Neural progenitor cell (in vitro differentiated cells): ENCODE measurements at regions not wholly inside any gene's neighbourhood (a gene's known extent, or its start where the extent isn't known, plus 50 kb on each side); places are given as distances from the start of the nearest gene placed in this dataset.

Experiments used
- DNase-seq: peaks from one replicate; pipeline ENCODE4 v3.0.0-alpha.2; 2016; ENCODE audit warnings: low spot score
- H2AFZ ChIP-seq: fragments of 200-600 bp; sonication (generic); replicated peaks from 2 replicates; pipeline ENCODE4 v1.6.1; 2016; ENCODE audit warnings: antibody characterized with exemption
- H3F3A ChIP-seq: fragments of 200-600 bp; sonication (generic); 2 replicates; pipeline ENCODE4 v1.6.1; 2016; ENCODE audit warnings: antibody characterized with exemption, low read depth
- H3K27ac ChIP-seq: fragments of 200-600 bp; sonication (generic); 2 replicates; pipeline ENCODE4 v1.5.1; 2016; ENCODE audit warnings: mild to moderate bottlenecking
- H3K27me3 ChIP-seq: fragments of 200-600 bp; sonication (generic); 2 replicates; pipeline ENCODE4 v1.6.1; 2016; ENCODE audit warnings: mild to moderate bottlenecking, moderate library complexity
- H3K36me3 ChIP-seq: fragments of 200-600 bp; sonication (generic); 2 replicates; pipeline ENCODE4 v1.5.1; 2016
- H3K4me1 ChIP-seq: fragments of 200-600 bp; sonication (generic); 2 replicates; pipeline ENCODE4 v1.6.1; 2016; ENCODE audit warnings: mixed run types
- H3K4me2 ChIP-seq: fragments of 200-600 bp; sonication (generic); 2 replicates; pipeline ENCODE4 v1.6.1; 2016
- H3K4me3 ChIP-seq: fragments of 200-600 bp; sonication (generic); 2 replicates; pipeline ENCODE4 v1.5.1; 2016
- H3K79me2 ChIP-seq: fragments of 200-600 bp; sonication (generic); 2 replicates; pipeline ENCODE4 v1.6.1; 2016; ENCODE audit warnings: low read depth
- H3K9ac ChIP-seq: fragments of 200-600 bp; sonication (generic); 2 replicates; pipeline ENCODE4 v1.6.1; 2016
- H3K9me3 ChIP-seq: fragments of 200-600 bp; sonication (generic); 2 replicates; pipeline ENCODE4 v1.5.1; 2016; ENCODE audit warnings: low read depth
- H4K20me1 ChIP-seq: fragments of 200-600 bp; sonication (generic); 2 replicates; pipeline ENCODE4 v1.6.1; 2016; ENCODE audit warnings: low read depth
- H3K27ac Mint-ChIP-seq: 3 replicates; pipeline ENCODE4 v1.8.0; 2021; ENCODE audit warnings: mixed read lengths
- H3K27me3 Mint-ChIP-seq: 2 replicates; pipeline ENCODE4 v1.8.0; 2022; ENCODE audit warnings: low read depth, mild to moderate bottlenecking, inconsistent platforms, moderate library complexity, mixed read lengths; ENCODE audit not compliant: insufficient read depth
- H3K36me3 Mint-ChIP-seq: 3 replicates; pipeline ENCODE4 v1.8.0; 2021; ENCODE audit warnings: mixed read lengths
- H3K4me1 Mint-ChIP-seq: 3 replicates; pipeline ENCODE4 v1.8.0; 2021; ENCODE audit warnings: mixed read lengths
- H3K4me3 Mint-ChIP-seq: 3 replicates; pipeline ENCODE4 v1.8.0; 2021; ENCODE audit warnings: mild to moderate bottlenecking, moderate library complexity, mixed read lengths
- H3K9me3 Mint-ChIP-seq: 3 replicates; pipeline ENCODE4 v1.8.0; 2020; ENCODE audit warnings: mixed read lengths
- CTCF ChIP-seq: fragments of 200-600 bp; sonication (generic); IDR thresholded peaks from 2 replicates; pipeline ENCODE4 v1.5.1; 2017; ENCODE audit warnings: antibody characterized with exemption, mild to moderate bottlenecking
- EZH2 ChIP-seq: fragments of 200-600 bp; sonication (generic); IDR thresholded peaks from 2 replicates; pipeline ENCODE4 v1.6.1; 2017; ENCODE audit warnings: antibody characterized with exemption, mild to moderate bottlenecking, moderate library complexity
- EZH2phosphoT487 ChIP-seq: fragments of 200-600 bp; sonication (generic); IDR thresholded peaks from 2 replicates; pipeline ENCODE4 v1.6.1; 2017; ENCODE audit warnings: antibody characterized with exemption

- Histone ChIP-seq H3K9ac (no peak overlapping the region), H3K4me1 (no peaks in the 10 kb centered on the region), H3F3A (no peaks in the 10 kb centered on the region), H3K36me3 (no peaks in the 10 kb centered on the region), H4K20me1 (no peaks in the 10 kb centered on the region), H3K27me3 (no peaks in the 10 kb centered on the region), H3K9me3 (no peaks in the 10 kb centered on the region), H3K4me2 (no peak overlapping the region), H3K27ac (no peak overlapping the region), H3K4me3 (no peak overlapping the region), H2AFZ (no peak overlapping the region), H3K79me2 (no peaks in the 10 kb centered on the region)
- no peak for DNase-seq
- no peak for TF ChIP-seq EZH2
- TF ChIP-seq CTCF = no peak
- no peak for TF ChIP-seq EZH2phosphoT487
- Mint-ChIP-seq H3K36me3 (no peaks in the 10 kb centered on the region), H3K9me3 (no peaks in the 10 kb centered on the region), H3K4me1 (no peaks in the 10 kb centered on the region), H3K27ac (no peak overlapping the region), H3K27me3 (peaks cover 3% of the 10 kb centered on the region), H3K4me3 (no peak overlapping the region)
Measured at GRCh38 chr5:147963948-147964693, 57.8 kb upstream of the C5orf46 start.

- Histone ChIP-seq H3K79me2 (no peaks in the 10 kb centered on the region), H3K27ac (no peak overlapping the region), H3K9ac (no peak overlapping the region), H4K20me1 (no peaks in the 10 kb centered on the region), H3K9me3 (no peaks in the 10 kb centered on the region), H3K27me3 (no peaks in the 10 kb centered on the region), H3K4me1 (no peaks in the 10 kb centered on the region), H3K4me3 (no peak overlapping the region), H2AFZ (no peak overlapping the region), H3F3A (no peaks in the 10 kb centered on the region), H3K36me3 (no peaks in the 10 kb centered on the region), H3K4me2 (no peak overlapping the region)
- H3K27ac Mint-ChIP-seq = no peak overlapping the region
- H3K4me3 Mint-ChIP-seq = no peak overlapping the region
- H3K36me3 Mint-ChIP-seq = no peaks in the 10 kb centered on the region
- no peaks in the 10 kb centered on the region for H3K4me1 Mint-ChIP-seq
- H3K27me3 Mint-ChIP-seq = peaks cover 3% of the 10 kb centered on the region
- no peak for DNase-seq
- no peaks in the 10 kb centered on the region for H3K9me3 Mint-ChIP-seq
- TF ChIP-seq CTCF (no peak), EZH2 (no peak), EZH2phosphoT487 (no peak)
Measured at GRCh38 chr5:147963436-147963835, 57.1 kb upstream of the C5orf46 start.

GRCh38 chr5:147961208-147961749, 54.9 kb upstream of the C5orf46 start:
- Histone ChIP-seq H4K20me1 (no peaks in the 10 kb centered on the region), H3K79me2 (no peaks in the 10 kb centered on the region), H3K4me3 (no peak overlapping the region), H3K27me3 (no peaks in the 10 kb centered on the region), H2AFZ (no peak overlapping the region), H3K27ac (no peak overlapping the region), H3K4me1 (no peaks in the 10 kb centered on the region), H3K9me3 (no peaks in the 10 kb centered on the region), H3K36me3 (peaks cover 2% of the 10 kb centered on the region), H3K4me2 (no peak overlapping the region), H3K9ac (no peak overlapping the region), H3F3A (no peaks in the 10 kb centered on the region)
- Mint-ChIP-seq H3K27ac (no peak overlapping the region), H3K36me3 (no peaks in the 10 kb centered on the region), H3K9me3 (no peaks in the 10 kb centered on the region), H3K4me3 (no peak overlapping the region), H3K4me1 (no peaks in the 10 kb centered on the region), H3K27me3 (peaks cover 3% of the 10 kb centered on the region)
- TF ChIP-seq CTCF = no peak
- no peak for TF ChIP-seq EZH2
- TF ChIP-seq EZH2phosphoT487 = no peak
- no peak for DNase-seq
